HG02623 (cell line): ENCODE measurements at regions not wholly inside any gene's neighbourhood (a gene's known extent, or its start where the extent isn't known, plus 50 kb on each side); places are given as distances from the start of the nearest gene placed in this dataset.
"Not testable (repeated sequence)": the region's sequence is repeated elsewhere in the genome, so short reads cannot be mapped to it uniquely, and the experiment has no call there.

Experiments used
- ATAC-seq: cut with Tn5 transposase; IDR thresholded peaks from one replicate; pipeline ENCODE4 v1.9.1; 2021; ENCODE audit warnings: moderate library complexity; ENCODE audit not compliant: unreplicated experiment

DNA sequence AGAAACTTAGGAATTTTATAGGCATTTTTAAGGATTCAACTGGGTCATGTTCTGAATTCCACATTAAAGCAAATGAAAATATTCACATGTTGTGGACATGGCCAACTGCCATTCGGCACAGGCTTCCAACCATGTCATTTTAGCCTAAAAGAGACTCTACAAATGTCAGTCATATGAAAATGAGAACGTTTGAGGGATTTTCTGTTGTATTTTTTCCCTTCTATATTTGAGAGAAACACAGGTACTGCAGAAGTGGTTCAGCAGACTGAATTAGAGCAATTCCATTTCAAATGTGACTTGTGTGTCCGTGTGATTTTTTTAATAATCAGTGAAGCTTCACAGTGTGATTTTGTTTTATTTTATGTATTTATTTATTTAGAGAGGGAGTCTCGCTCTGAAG is 124.3 kb downstream of the TP53TG3F start:
- not testable (repeated sequence) for ATAC-seq

DNA sequence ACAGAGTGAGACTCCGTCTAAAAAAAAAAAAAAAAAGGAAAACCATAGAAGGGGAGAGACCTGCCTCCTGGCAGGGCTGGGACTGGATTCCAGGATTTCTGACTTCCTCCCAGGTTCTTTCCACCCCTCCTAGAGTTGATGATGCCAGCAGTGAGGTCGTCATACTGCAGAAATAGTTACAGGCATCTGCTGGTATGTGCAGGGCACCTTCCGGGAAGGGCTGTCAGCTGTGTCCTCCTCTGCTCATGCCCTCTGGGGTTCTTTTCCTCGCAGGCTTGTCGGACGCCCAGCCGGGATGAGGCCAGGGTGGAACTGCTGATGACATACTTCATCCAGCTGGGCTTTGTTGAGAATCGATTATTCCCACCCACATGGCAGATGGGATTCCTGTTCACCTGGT is 129.2 kb downstream of the TP53TG3F start:
- not testable (repeated sequence) for ATAC-seq

DNA sequence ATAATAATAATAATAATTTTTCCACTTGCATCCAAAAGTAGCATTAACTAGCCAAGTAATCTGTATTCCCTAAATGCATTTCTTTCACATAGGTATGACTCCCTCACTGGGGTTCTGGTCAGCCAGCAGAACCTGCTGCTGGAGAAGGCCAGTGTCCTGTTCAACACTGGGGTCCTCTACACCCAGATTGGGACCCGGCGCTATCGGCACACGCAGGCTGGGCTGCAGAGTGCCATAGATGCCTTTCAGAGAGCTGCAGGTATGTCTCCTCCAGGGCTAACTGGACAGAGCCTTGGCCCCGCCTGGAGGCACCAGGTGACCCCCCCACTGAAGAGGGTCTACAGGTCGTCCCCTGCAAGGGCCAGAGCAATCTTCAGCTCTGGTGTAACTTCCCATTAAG is 133.9 kb downstream of the TP53TG3F start:
- not testable (repeated sequence) for ATAC-seq

DNA sequence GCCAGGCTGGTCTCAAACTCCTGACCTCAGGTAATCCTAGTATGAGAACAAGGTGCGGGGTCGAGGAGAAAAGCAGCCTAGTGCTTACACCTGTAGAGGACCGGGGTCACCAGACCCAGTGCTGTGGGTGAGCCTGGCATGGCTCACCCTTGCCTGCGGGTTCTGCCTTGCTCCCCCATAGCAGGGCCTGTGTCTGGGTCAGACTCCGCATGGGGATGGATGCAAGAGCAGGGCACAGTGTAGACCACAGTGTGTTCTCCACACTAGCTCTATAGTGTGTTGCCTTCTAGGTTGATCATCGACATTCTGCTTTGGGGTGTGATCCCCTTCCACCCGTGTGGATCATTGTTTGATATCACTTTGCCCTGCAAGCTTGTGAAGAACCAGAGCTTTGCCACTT is 135.7 kb downstream of the TP53TG3F start:
- ATAC-seq = not testable (repeated sequence)

DNA sequence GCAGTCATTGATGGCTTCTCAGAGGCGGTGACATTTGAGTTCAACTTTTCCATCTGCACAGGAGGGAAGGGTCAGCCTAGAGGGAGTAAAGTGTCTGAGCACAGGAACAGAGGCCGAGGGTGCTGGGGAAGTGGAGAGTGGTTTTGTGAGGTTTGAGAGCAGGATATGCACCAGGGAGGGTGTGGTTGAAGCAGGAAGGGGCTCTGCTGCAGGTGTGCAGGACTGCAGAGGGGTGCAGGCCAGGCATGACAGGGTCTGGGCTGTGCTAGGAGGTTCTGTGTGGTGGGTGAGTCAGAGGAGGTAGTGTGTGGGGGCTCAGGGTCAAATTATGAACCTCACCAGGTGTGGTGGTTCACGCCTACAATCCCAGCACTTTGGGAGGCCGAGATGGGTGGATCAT is 141.6 kb downstream of the TP53TG3F start:
- ATAC-seq = not testable (repeated sequence)

DNA sequence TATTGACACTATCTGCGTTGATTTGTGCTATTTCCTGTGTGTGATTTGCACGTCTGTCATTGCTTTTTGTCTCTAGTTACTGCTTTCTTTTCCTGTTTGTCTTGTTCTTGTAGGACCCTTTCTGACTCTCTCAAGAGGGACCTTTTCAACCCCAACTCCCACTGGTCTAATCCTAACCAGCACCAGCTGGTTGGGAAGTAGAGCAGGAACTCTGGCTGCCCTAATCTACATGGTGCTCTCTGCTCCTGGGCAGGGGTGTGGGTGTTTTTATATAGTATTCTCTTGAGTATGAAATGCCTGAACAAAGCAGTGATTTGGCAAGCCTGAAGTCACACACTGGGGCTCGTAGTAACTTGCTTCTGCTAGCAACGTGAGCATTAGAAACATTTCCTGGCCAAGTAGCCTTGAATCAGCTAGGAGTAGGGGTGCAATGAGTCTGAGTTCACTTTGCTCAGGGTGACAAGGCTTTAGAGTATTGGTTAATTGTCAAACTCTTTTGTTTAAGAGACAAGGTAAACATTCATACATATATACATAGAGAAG is 164.2 kb downstream of the TP53TG3F start:
- ATAC-seq = not testable (repeated sequence)

DNA sequence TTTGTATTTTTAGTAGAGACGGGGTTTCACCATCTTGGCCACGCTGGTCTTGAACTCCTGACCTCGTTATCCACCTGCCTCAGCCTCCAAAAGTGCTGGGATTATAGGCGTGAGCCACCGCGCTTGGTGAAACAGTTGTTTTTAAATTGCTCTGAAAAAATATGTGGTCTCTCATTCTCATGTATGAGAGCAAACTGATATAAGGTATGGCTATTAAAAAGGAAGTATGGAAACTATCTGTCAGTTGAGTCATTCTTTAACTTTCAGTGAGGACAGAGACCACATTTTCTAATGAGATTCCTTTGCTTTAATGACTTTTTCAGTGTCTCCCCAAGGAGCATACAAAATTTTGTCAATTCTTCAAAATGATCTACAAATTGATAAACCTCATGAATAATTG is 169.5 kb downstream of the TP53TG3F start:
- ATAC-seq = not testable (repeated sequence)

DNA sequence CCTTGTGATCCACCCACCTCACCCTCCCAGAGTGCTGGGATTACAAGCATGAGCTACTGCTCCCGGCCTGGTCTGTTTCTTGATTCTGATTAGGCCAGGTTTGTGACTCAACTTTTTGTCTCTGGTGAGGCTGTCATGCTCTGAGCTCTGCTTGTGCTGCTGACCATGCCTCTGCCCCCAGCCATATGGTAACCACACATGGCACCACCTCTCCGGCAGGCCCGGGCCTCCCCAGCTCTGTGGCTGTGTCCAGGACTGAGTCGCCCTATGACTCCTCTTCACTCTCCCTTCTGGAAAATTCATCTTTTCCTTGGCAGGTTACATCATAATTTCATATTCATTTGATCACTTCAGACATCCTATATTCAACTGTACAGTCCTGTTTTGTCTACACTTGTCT is 172.3 kb downstream of the TP53TG3F start:
- not testable (repeated sequence) for ATAC-seq

DNA sequence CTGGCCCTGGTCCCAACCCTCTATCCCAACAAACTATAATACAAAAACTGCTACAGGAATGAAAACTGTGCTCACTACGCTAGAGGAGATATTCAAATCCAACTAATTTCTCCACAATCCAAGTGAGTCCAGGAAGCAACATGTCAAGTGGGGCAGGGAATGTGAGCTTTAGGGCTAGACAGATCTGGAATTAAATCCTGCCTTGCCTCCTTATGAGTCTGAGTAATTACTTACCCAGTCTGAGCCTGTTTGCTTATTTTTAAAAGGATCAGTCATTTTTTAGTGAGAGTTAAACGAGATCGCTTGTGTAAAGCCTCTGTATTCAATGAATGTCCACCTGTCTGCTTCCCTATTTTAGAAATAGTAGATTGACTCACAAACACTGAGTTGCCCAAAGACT is 174.6 kb downstream of the TP53TG3F start:
- not testable (repeated sequence) for ATAC-seq

DNA sequence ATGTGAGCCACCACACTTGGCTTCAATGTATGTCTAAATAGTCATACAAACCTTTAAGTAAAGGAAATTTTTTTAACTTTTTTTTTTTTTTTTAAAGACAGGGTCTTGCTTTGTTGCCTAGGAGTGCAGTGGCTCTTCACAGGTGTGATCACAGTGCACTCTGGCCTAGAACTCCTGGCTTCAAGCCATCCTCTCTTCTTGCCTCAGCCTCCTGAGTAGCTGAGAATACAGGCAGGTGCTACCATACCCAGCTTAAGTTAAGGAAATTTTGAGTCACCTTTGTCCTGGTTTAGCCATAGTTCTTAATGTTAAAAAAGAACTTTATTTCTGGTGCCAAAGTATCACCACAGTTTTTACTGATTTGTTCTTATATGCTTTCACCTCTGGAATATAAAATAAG is 177.3 kb downstream of the TP53TG3F start:
- ATAC-seq = not testable (repeated sequence)

DNA sequence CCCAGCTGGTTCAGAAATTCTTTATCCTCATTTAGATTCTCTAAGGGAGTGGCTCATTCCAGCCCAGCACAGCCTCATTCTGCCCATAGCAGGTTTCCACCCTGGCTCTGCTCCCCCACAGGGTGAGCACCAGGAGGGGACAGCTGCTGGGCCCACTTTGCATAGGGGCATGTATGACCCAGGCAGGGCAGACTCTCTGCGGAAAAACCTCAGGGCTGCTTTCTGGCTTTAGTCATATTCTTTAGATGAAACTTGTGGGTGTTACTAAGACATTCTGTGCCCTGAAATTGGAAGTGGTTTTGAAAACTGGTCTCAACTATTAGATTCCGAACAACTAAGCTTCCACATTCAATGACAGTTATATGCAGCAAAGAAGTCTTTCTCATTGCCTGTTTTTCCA is 183.9 kb downstream of the TP53TG3F start:
- peak; percentile 70 for ATAC-seq

DNA sequence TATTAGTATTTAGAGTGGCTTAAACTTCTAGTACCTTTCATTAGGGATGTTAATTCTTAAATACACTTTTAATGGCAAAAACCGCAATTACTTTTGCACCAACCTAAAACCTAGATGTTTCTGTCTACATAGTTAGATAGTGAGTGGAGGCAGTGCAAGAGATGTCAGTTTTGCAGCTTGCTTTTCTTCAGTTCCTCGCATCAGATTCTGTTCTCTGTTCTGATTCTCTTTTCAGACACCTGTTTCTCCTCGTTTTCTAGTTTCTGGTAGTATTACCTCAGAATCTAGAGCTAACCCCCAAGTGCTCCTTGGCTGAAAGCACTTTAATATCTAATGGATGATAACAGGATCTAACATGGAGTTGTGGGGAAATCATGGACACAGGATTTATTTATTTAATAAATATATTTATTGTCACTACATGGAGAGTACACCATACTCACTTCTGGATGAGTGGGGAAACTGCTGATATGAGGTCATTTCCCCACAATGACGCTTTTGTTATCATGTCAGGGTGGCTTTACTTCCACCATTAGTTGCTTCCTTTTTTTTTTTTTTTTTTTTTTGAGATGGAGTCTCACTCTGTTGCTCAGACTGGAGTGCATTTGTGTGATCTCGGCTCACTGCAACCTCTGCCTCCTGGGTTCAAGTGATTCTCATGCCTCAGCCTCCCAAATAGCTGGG is 184.4 kb downstream of the TP53TG3F start:
- ATAC-seq = peak; percentile 56

DNA sequence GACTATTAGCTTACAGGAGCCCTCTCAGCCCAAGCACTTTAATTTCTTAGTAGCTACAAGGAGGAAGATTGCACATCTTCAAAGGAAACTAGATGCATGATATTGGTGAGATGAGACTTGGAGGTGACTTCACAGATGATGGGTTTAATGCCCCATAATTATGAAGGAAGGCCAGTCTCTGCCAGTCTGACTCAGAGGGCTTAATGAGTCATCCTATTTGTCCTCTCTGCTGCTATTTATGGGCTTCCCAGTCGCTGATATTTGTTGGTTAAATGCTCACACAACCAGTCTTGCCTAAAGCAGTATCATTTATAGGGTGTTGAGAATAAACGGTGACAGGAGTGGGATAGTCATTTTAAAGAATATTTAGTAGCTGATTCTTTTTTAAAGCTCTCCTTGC is 187.0 kb downstream of the TP53TG3F start:
- ATAC-seq = not testable (repeated sequence)

DNA sequence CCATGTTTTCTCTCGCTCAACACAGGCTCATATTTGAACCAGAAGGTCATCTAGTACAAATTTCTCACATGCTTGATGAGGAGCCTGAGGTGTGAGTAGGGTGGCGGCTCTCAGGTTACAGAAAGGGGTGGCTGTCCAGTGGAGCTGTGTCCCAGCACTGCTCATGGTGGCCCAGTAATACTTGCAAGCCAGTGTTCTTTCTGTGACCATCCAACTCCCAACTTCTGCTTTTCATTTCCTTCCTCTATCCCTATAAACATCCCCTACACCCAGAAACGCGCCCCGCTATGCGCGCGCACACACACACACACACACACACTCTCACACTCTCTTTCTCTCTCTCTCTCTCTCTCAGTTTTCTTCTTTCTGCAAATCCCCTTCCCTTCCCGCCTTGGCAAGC is 196.3 kb downstream of the TP53TG3F start:
- not testable (repeated sequence) for ATAC-seq

DNA sequence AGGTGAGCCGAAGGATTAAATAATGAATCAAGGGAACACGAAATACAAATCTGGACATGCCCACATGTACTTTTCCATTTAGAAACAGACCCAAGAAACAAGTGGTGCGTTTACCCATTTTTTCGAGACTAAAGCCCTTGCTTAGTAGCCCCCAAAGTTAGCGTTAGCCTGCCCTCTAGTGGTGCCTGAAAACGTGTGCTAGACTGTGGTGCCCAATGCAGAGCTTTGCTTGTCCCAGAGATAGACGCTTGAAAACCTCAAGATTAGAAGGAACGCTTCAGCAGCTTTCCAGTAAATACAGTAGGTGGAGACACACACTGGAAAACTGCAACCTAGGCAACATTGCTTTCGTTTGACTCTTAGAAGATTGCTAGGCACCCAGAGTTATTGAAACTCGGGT is 197.0 kb downstream of the TP53TG3F start:
- peak; percentile 78 for ATAC-seq

DNA sequence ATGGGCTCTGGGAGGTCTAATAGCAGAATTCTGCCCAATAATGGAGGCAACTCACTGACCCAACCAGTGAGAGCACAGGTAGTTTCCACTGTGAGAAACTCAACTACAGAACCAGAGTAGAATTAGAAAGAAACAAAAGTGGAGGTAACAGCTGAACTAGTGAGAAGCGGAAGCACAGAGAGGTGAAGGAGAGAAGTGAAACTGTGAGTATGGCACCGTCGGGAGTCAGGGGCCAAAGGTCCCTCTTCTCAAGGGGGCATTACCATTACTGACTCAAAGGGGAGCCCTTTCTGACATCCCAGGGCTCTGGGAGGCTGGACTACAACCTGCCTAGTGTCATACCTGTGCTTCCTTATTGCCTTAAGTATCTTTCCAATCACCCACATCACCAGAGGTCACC is 198.3 kb downstream of the TP53TG3F start:
- not testable (repeated sequence) for ATAC-seq

DNA sequence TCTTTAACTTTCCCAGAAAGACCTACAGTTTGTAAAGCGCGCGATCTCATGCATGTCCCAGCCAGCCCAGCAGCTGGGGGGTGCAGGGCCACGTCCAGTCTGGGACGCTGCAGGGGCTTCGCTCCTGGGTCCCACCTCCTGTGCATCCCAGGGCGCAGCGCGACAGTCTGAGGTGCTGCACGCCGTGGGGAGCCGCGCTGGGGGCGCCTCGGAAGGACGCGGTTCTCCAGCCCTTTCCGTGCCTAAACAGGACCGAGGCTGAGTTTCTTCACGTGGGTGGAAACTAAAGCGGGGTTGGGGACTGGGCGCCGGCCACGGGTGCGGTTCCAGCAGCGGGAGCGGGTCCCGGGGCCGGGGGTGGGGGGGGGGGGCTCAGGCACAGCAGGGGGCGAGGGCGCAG is 221.4 kb downstream of the TP53TG3F start:
- not testable (repeated sequence) for ATAC-seq

DNA sequence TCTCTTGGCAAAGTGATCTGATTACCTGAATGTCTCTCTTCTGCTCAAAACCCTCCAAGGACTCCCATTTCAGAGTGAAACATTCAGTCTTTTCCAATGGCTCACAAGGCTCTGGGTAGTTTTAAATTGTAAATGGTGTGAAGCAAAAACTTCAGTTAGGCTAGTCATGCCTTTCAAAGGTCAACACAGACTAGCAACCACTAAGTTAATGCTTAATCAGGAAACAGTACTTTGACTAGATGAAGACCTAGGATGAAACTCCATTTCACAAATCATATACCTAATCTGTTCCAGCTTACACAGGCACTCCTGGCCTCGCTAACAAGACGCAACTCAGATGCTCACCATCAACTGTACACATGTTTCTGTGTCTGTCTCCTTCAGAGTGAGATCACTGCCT is 240.9 kb downstream of the TP53TG3F start:
- ATAC-seq = not testable (repeated sequence)

DNA sequence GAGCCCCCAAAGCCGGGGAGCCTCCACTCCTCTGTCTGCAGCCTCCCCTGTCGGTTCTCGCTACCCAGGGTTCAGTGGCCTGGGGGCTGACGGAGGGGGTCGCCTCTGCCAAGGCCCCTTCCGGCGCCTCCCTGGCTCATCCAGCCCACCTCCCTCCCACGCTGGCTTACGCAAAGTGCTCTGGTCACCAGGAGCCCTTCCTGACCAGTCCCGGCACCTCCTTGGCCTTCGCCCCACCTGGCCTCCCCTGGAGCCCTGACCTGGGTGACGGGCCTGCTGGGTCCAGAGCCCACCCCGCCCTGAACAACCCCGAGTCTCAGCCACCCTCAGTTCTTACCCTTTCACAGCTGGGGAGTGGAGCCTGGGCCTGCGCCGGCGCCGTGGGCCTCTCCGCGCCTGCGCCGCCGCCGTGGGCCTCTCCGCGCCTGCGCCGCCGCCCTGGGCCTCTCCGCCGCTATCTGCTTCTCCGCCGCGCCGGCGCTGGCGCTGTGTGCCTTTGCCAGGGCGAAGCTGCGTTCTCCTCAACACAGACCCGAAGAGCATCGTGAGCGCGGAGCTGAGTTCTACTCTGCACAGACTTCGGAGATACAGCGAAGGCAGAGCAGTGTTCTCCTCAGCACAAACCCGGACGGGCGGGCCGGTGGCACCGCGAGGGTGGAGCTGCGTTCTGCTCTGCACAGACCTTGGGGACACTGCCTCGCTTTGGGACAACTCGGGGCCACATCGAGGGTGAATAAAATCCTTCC is 247.6 kb downstream of the TP53TG3F start:
- not testable (repeated sequence) for ATAC-seq

DNA sequence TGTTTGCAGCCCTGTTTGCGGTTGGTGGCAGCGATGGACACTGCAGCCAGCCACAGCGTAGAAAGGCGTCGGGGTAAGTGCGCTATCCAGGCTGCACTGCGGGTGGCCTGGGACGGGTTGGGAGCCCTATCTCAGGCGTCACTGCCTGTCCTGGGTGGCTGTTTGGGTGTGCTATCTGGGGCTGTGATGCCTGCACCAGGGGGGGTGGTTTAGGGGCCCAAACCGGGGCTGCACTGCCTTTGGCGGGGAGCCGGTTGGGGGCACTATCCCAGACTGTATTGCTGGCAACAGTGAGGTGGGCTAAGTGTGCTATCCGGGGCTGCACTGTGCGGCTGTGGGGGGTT is 248.2 kb downstream of the TP53TG3F start:
- not testable (repeated sequence) for ATAC-seq

DNA sequence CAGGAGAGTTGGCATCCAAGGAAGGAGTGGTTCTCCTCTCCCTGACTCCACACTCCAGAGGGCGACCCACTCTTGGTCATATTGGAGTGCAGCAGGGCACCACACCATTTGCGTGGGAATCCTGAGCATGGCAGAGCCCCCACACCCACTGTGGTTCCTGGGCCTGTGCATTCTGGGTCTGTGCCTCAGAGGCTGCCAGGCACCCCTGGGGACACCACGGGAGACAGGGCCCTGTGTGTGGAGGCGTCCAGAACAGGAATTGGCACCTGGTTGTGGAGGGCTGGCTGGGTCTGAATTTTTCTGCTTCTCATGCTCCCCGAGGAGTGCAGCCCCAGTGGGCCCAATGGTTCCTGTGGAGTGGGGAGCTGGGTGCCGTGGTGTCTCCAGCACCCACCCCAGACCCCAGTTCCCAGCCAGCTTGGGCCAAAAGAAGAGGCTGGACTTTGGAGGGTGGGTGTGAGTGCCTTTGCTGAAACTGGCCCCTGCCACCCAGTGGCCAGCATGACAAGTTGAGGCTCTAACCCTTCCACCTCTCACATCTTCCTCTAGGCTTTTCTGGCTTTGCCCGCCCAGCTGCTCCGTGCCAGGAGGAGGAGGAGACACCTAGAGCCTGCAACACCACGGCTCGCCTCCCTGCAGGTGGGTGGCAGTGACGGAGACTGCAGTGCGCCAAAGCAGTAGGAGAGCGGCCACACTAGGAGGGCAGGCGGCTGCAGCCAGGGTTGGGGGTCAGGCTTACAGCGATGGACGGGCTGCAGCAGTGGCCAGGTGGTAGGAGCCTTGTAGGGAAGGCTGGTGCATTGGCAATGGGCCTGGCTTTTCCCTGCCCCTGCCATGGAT is 250.7 kb downstream of the TP53TG3F start:
- ATAC-seq = not testable (repeated sequence)
